HG02840 (cell line): ENCODE measurements at regions not wholly inside any gene's neighbourhood (a gene's known extent, or its start where the extent isn't known, plus 50 kb on each side); places are given as distances from the start of the nearest gene placed in this dataset.
"Not testable (repeated sequence)": the region's sequence is repeated elsewhere in the genome, so short reads cannot be mapped to it uniquely, and the experiment has no call there.

ENCODE experiments used
- ATAC-seq: cut with Tn5 transposase; IDR thresholded peaks from one replicate; pipeline ENCODE4 v1.9.1; 2021; ENCODE audit warnings: mild to moderate bottlenecking, moderate library complexity, moderate number of reproducible peaks; ENCODE audit not compliant: unreplicated experiment, low FRiP score

DNA sequence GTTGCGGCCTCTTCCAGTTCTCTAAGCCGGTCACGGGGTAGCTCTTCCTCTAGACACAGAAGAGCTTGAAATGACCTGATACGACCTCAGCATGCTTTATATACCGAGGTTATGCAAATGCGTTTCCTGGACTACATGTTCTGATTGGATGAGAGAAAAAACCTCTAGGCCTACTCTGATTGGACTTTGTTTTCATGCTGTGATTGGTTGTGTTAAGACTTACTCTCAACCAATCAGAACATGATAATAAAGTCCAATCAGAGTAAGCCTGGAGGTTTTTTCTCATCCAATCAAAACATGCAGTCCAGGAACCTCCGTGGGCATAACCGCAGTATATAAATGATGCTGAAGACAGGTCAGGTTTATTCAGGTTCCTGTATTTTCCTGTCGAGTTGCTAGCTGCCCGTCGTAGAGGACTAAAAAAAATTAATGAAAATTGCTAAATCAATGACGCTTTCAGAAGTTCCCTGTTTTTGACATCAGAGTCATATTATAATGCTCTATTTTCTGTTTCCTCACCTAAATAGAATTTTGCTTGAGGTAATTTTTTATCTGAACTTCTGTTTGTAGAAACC, 177.4 kb downstream of the POTEB3 start:
- no peak for ATAC-seq

DNA sequence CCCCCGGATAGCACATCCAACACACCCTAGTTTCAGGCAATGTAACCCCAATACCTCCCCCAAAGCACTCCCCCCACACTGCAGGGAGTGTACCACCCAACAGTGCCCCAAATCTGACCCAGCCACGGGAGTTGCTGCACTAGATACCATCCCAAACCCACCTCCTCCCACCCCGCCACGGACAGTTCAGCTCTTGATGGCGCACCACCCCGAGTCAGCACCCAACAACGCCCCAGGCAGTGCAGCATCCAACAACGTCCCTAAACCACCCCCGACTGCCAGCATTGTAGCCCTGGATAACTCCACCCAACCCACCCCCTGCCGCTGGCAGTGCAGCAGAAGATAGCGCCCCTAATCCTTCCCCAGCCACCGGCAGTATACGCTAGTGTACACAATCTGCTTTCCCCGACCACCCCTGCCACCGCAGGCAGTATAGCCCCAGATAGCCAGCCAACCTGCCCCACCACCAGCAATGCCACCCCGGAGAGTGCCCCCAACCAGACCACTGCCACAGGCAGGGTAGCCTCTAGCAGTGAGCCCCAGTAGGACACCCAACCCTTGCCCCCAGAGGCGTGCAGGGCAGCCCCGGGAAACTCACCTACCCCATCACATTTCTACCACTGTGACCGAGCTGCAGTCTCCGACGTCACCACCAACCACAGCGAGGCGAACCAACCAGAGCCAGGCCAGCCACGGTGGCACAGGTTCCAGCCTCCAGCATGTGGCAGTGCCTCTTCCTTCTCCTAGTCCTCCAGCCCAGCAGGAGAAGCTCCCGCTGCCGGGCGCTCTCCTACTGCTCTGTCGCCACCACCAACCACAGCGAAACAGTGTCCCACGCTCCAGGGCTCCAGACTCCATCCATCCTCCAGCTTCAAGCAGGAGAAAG, 178.1 kb downstream of the POTEB3 start:
- ATAC-seq = no peak

DNA sequence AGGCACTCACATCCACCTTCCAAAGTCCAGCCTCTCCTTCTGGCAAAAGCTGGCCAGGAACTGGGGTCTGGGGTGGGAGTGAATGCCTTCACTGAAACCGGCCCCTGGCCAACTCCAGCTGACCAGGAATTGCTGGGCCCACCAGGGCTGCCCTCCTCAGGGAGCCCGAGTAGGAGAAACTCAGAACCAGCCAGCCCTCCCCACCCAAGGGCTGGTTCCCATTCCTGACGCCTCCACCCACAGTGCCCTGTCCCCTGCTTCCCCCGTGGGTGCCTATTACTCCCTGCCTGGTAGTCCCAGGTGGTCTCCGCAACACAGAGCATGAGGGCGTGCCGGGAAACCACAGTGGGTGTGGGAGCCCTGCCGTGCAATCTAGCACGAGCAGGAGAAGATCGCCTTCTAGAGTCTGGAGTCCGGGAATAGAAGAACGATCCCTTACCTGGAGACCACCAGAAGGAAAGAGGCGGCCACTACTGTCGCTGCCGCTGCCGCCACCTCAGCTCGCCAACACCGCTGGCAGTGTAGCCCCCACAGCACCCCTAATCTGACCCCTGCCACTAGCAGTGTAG, 178.8 kb downstream of the POTEB3 start:
- ATAC-seq = no peak

DNA sequence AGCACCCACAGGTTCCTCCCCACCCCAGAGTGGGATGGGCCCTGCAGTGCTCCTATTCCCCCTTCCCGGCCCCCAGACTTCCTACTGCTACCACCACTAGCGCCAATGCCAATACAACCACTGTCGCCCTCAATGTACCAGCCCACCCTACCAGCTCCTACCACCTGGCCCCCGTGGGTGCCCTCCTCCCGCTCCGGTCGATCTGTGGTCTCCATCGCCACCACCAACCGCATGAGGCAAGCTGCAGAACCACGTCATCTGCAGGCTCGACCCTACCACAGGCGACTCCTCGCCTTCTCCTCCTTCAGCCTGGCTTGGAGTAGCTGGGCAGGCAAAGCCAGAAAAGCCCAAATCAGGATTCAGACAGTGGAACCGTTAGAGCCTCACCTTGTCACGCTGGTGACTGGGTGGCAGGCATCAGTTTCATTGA, 179.3 kb downstream of the POTEB3 start:
- ATAC-seq = no peak

DNA sequence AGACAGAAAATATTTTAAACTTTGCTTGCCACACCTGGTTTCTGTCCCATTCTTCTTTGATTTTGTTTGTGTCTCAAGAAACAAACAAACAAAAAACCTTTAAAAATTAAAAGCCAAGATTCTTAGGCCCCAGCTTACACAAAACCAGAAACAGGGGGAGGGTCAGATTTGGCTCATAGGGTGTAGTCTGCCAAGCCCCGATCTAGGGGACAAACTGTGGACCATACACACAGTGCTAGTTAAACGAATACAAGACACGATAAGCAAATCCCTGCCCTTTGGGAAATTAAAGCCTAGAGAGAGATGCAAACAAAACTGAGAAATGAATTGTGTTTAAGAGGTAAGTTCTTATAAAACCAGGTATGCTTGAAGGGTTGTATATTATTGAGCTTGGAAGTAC, 181.7 kb downstream of the POTEB3 start:
- not testable (repeated sequence) for ATAC-seq

DNA sequence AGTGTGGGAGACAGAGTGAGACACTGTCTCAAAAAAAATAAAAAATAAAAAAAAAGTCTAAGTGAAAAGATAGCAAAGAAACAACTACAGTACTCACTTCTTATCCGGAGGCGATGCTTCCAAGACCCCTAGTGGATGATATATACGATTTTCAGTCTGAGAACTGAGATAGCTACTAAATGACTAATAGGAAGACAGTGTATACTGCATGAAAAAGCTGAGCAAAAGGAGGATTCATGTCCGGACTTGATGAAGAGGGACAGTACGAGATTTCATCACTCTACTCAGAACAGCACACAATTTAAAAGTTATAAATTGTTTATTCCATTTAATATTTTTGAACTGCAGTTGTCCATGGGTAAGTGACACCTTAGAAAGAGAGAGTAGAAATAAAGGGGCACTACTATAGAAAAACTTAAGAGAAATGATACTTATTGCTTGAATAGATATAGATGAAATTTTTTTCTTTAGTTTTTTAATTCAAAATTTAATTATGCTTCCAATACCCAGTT, 190.7 kb downstream of the POTEB3 start:
- not testable (repeated sequence) for ATAC-seq
